ENCODE measurements at regions not wholly inside any gene's neighbourhood (a gene's known extent, or its start where the extent isn't known, plus 50 kb on each side); places are given as distances from the start of the nearest gene placed in this dataset.
A peak's percentile ranks its signal among the peaks of the same experiment; 100 is the strongest.

GRCh38 chr12:60257063-60257462, 661.2 kb downstream of the SLC16A7 start:
- no peak for TF ChIP-seq JUND (IDR thresholded peaks at IDR 0.05; ENCODE audit: low read depth)
- in situ Hi-C loops (cut with HindIII; ENCODE audit: low pct_unique_long_range_greater_than_20kb, low sequenced_read_pairs) = no loop called here
- DNase-seq (ENCODE audit: low read depth in 1 of 2, low spot score in 1 of 2) = peak in 1 of 2 experiments; percentile 51

- DNase-seq (ENCODE audit: low read depth in 1 of 2, low spot score in 1 of 2) = no peak
- in situ Hi-C loops (cut with HindIII; ENCODE audit: low pct_unique_long_range_greater_than_20kb, low sequenced_read_pairs) = no loop called here
Observed at GRCh38 chr12:60259225-60259624, 663.4 kb downstream of the SLC16A7 start.

GRCh38 chr12:60262378-60262777, 666.5 kb downstream of the SLC16A7 start:
- no peak for TF ChIP-seq JUND (IDR thresholded peaks at IDR 0.05; ENCODE audit: low read depth)
- no peak for DNase-seq (ENCODE audit: low read depth in 1 of 2, low spot score in 1 of 2)
- in situ Hi-C loops (cut with HindIII; ENCODE audit: low pct_unique_long_range_greater_than_20kb, low sequenced_read_pairs) = no loop called here

More at GRCh38 chr12:60259225-60259624, 663.4 kb downstream of the SLC16A7 start:
- no peak for TF ChIP-seq JUND (IDR thresholded peaks at IDR 0.05; ENCODE audit: low read depth)

- TF ChIP-seq JUND (IDR thresholded peaks at IDR 0.05; ENCODE audit: low read depth) = no peak
- in situ Hi-C loops (cut with HindIII; ENCODE audit: low pct_unique_long_range_greater_than_20kb, low sequenced_read_pairs) = no loop called here
- DNase-seq (ENCODE audit: low read depth in 1 of 2, low spot score in 1 of 2) = no peak
Observed at GRCh38 chr12:60263161-60263560, 667.3 kb downstream of the SLC16A7 start.

GRCh38 chr12:60263836-60264493, 668.1 kb downstream of the SLC16A7 start:
- in situ Hi-C loops (cut with HindIII; ENCODE audit: low pct_unique_long_range_greater_than_20kb, low sequenced_read_pairs) = no loop called here
- no peak for TF ChIP-seq JUND (IDR thresholded peaks at IDR 0.05; ENCODE audit: low read depth)
- DNase-seq (ENCODE audit: low read depth in 1 of 2, low spot score in 1 of 2) = no peak

GRCh38 chr12:60265741-60266140, 669.9 kb downstream of the SLC16A7 start:
- in situ Hi-C loops (cut with HindIII; ENCODE audit: low pct_unique_long_range_greater_than_20kb, low sequenced_read_pairs) = no loop called here
- TF ChIP-seq JUND (IDR thresholded peaks at IDR 0.05; ENCODE audit: low read depth) = no peak
- DNase-seq (ENCODE audit: low read depth in 1 of 2, low spot score in 1 of 2) = no peak

GRCh38 chr12:60266381-60266852, 670.6 kb downstream of the SLC16A7 start:
- peak; percentile 95 for TF ChIP-seq JUND (IDR thresholded peaks at IDR 0.05; ENCODE audit: low read depth)
- in situ Hi-C loops (cut with HindIII; ENCODE audit: low pct_unique_long_range_greater_than_20kb, low sequenced_read_pairs) = no loop called here
- peak; percentile 39 to 61 for DNase-seq (ENCODE audit: low read depth in 1 of 2, low spot score in 1 of 2)

- DNase-seq (ENCODE audit: low read depth in 1 of 2, low spot score in 1 of 2) = no peak
- TF ChIP-seq JUND (IDR thresholded peaks at IDR 0.05; ENCODE audit: low read depth) = no peak
- in situ Hi-C loops (cut with HindIII; ENCODE audit: low pct_unique_long_range_greater_than_20kb, low sequenced_read_pairs) = no loop called here
Observed at GRCh38 chr12:60269611-60270269, 673.9 kb downstream of the SLC16A7 start.

- in situ Hi-C loops (cut with HindIII; ENCODE audit: low pct_unique_long_range_greater_than_20kb, low sequenced_read_pairs) = no loop called here
- DNase-seq (ENCODE audit: low read depth in 1 of 2, low spot score in 1 of 2) = no peak
- TF ChIP-seq JUND (IDR thresholded peaks at IDR 0.05; ENCODE audit: low read depth) = no peak
Observed at GRCh38 chr12:60271816-60272215, 676.0 kb downstream of the SLC16A7 start.

- TF ChIP-seq JUND (IDR thresholded peaks at IDR 0.05; ENCODE audit: low read depth) = no peak
- in situ Hi-C loops (cut with HindIII; ENCODE audit: low pct_unique_long_range_greater_than_20kb, low sequenced_read_pairs) = no loop called here
- no peak for DNase-seq (ENCODE audit: low read depth in 1 of 2, low spot score in 1 of 2)
Observed at GRCh38 chr12:60278209-60278608, 682.4 kb downstream of the SLC16A7 start.

- no peak for DNase-seq (ENCODE audit: low read depth in 1 of 2, low spot score in 1 of 2)
- in situ Hi-C loops (cut with HindIII; ENCODE audit: low pct_unique_long_range_greater_than_20kb, low sequenced_read_pairs) = no loop called here
Observed at GRCh38 chr12:60279221-60279620, 683.4 kb downstream of the SLC16A7 start.

GRCh38 chr12:60281522-60281921, 685.7 kb downstream of the SLC16A7 start:
- in situ Hi-C loops (cut with HindIII; ENCODE audit: low pct_unique_long_range_greater_than_20kb, low sequenced_read_pairs) = no loop called here
- no peak for DNase-seq (ENCODE audit: low read depth in 1 of 2, low spot score in 1 of 2)
- TF ChIP-seq JUND (IDR thresholded peaks at IDR 0.05; ENCODE audit: low read depth) = no peak

More at GRCh38 chr12:60279221-60279620, 683.4 kb downstream of the SLC16A7 start:
- no peak for TF ChIP-seq JUND (IDR thresholded peaks at IDR 0.05; ENCODE audit: low read depth)

- no peak for DNase-seq (ENCODE audit: low read depth in 1 of 2, low spot score in 1 of 2)
- in situ Hi-C loops (cut with HindIII; ENCODE audit: low pct_unique_long_range_greater_than_20kb, low sequenced_read_pairs) = no loop called here
- no peak for TF ChIP-seq JUND (IDR thresholded peaks at IDR 0.05; ENCODE audit: low read depth)
Observed at GRCh38 chr12:60290532-60290931, 694.7 kb downstream of the SLC16A7 start.
